BE2C (cell line): ENCODE measurements at regions not wholly inside any gene's neighbourhood (a gene's known extent, or its start where the extent isn't known, plus 50 kb on each side); places are given as distances from the start of the nearest gene placed in this dataset.

Experiments
- DNase-seq: peaks from one replicate; pipeline ENCODE4 v3.0.0-alpha.2; 2020
- H3K27me3 ChIP-seq: fragments of 250-450 bp; sonication (Bioruptor Pico); 2 replicates; pipeline ENCODE4 v1.5.1; 2020; ENCODE audit warnings: mild to moderate bottlenecking
- H3K36me3 ChIP-seq: fragments of 250-450 bp; sonication (Bioruptor Pico); 2 replicates; pipeline ENCODE4 v1.5.1; 2020; ENCODE audit warnings: mild to moderate bottlenecking
- H3K4me1 ChIP-seq: fragments of 250-450 bp; sonication (Bioruptor Pico); 2 replicates; pipeline ENCODE4 v1.5.1; 2020
- H3K4me3 ChIP-seq: 2 replicates; pipeline ENCODE4 v1.5.1; 2011; ENCODE audit warnings: low read depth, low read length
- H3K9me3 ChIP-seq: fragments of 250-450 bp; sonication (Bioruptor Pico); 2 replicates; pipeline ENCODE4 v1.5.1; 2020
- CTCF ChIP-seq: IDR thresholded peaks from 2 replicates; pipeline ENCODE4 v1.5.1; 2012; ENCODE audit warnings: mild to moderate bottlenecking, low read depth, low read length

- Histone ChIP-seq H3K4me1 (no peaks in the 10 kb centered on the region), H3K9me3 (no peaks in the 10 kb centered on the region), H3K36me3 (no peaks in the 10 kb centered on the region), H3K27me3 (peaks cover 5% of the 10 kb centered on the region), H3K4me3 (no peak overlapping the region)
- no peak for DNase-seq
- no peak for TF ChIP-seq CTCF
Observed at GRCh38 chr10:6969659-6970058, 389.6 kb upstream of the PRKCQ start.

GRCh38 chr10:6964543-6964942 lies 384.5 kb upstream of the PRKCQ start:
- Histone ChIP-seq H3K27me3 (peaks cover 5% of the 10 kb centered on the region), H3K9me3 (no peaks in the 10 kb centered on the region), H3K4me1 (no peaks in the 10 kb centered on the region), H3K36me3 (no peaks in the 10 kb centered on the region), H3K4me3 (no peak overlapping the region)
- DNase-seq = no peak
- TF ChIP-seq CTCF = no peak

DNA sequence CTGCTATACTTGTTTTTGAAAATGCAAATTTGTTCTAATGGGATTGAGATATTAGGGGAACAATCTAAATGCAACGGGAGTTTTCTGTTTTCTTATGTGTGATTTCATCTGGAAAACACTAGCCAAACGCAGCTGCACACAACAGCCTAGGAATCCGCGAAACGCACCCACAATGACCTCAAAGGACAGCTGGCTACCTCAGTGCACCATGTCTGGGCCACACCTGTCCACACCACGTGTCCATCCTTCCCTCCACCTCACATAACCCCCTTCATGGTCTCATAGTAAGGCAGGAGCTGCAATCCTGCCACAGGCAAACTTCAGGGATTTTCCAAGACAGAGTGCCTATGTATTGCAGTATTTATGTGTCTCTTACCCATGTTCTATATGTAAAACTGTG lies 382.5 kb upstream of the PRKCQ start:
- no peak for DNase-seq
- H3K36me3 ChIP-seq = no peaks in the 10 kb centered on the region
- H3K4me3 ChIP-seq = no peak overlapping the region
- peaks cover 5% of the 10 kb centered on the region for H3K27me3 ChIP-seq
- no peaks in the 10 kb centered on the region for H3K4me1 ChIP-seq
- no peak for TF ChIP-seq CTCF
- H3K9me3 ChIP-seq = no peaks in the 10 kb centered on the region

- Histone ChIP-seq H3K36me3 (no peaks in the 10 kb centered on the region), H3K27me3 (no peaks in the 10 kb centered on the region), H3K4me1 (no peaks in the 10 kb centered on the region), H3K9me3 (no peaks in the 10 kb centered on the region), H3K4me3 (no peak overlapping the region)
- TF ChIP-seq CTCF = no peak
- no peak for DNase-seq
Observed at GRCh38 chr10:6958711-6959110, 378.6 kb upstream of the PRKCQ start.

- no peaks in the 10 kb centered on the region for H3K9me3 ChIP-seq
- no peak for DNase-seq
- no peaks in the 10 kb centered on the region for H3K36me3 ChIP-seq
- H3K4me1 ChIP-seq = no peaks in the 10 kb centered on the region
- no peak for TF ChIP-seq CTCF
- no peaks in the 10 kb centered on the region for H3K27me3 ChIP-seq
- H3K4me3 ChIP-seq = no peak overlapping the region
Observed at GRCh38 chr10:6958254-6958653, 378.2 kb upstream of the PRKCQ start.

- Histone ChIP-seq H3K27me3 (no peaks in the 10 kb centered on the region), H3K36me3 (no peaks in the 10 kb centered on the region), H3K9me3 (no peaks in the 10 kb centered on the region), H3K4me3 (no peak overlapping the region), H3K4me1 (no peaks in the 10 kb centered on the region)
- DNase-seq = no peak
- no peak for TF ChIP-seq CTCF
Observed at GRCh38 chr10:6957851-6958250, 377.8 kb upstream of the PRKCQ start.
